Dedifferentiated amniotic fluid mesenchymal stem cell (primary cell): ENCODE measurements at regions not wholly inside any gene's neighbourhood (a gene's known extent, or its start where the extent isn't known, plus 50 kb on each side); places are given as distances from the start of the nearest gene placed in this dataset.

Experiments used
- DNase-seq: peaks from one replicate; pipeline ENCODE4 v3.0.0-alpha.2; 2016; ENCODE audit errors: extremely low spot score

DNA sequence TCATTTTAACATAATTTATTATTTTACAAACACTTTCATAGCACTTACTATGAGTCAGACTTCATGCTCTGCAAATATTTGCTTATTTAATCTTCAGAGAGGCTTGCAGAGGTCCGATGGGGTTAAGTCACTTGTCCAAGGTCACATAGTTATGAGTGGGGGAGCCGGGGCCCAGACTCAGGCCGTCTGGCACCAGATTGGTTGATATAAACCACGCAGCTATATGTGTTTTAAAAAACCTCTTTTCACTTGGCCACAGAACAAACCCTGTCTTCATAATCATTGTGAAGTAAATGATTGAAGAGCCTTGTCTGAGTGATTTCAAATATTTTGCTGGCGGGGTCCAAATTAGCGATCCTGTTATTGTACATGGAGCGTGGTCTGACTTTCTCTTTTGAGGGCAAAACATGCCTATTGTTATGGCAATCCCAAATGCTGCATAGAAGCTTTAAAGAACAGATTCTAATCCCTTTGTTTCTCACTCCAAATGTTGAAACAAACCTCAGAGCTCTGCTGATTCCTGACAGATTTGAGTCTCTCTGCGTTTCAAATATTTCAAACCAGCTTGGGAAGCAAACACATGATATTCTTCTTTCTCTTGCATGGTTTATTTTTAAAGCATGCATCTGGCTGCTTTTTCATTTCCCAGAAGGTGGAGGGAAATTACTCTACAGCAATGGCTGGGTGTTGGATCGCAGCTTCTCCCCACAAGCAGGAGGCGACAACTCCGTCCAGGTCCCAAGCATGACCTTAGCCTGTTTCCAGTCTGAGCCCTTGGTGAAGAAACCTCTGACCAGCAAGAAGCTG, 142.4 kb downstream of the DDX1 start:
- DNase-seq: no peak

DNA sequence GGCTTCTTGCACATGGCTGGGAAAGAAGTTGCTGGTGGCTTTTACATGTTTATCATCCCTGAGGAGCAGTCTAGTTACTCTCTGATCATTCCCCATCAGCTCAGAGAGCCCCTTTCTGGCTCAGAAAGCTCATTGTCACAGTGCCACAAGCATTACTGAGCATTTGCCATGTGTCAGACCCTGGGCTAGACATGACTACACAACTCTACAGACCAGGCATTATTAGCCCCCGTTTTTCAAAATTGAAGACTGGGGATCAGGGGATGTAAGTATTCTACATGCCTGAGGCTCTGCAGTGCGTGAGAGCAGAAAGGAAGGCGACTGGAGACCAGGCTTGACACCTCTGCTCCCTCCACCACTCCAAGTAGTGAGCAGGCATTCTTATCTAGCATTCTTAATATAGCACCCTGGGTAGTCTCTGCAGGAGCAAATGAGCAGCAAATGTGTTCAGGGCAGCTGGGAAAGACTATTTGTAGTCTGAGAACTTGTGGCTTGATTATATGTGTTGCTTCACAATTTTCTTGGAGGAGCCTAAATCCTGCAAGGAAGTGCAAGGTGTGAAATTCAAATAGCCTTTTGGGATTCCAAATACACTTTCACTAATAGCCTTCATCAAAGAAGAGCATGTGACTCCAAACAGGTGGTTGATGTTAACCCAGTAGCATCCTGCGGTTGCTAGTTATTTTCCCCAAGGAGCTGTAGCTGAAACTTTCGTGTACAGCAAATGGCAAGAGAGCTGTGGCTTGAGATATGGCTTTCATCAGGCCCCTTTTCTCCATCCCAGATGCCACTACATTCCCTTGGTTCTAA, 143.2 kb downstream of the DDX1 start:
- no peak for DNase-seq

DNA sequence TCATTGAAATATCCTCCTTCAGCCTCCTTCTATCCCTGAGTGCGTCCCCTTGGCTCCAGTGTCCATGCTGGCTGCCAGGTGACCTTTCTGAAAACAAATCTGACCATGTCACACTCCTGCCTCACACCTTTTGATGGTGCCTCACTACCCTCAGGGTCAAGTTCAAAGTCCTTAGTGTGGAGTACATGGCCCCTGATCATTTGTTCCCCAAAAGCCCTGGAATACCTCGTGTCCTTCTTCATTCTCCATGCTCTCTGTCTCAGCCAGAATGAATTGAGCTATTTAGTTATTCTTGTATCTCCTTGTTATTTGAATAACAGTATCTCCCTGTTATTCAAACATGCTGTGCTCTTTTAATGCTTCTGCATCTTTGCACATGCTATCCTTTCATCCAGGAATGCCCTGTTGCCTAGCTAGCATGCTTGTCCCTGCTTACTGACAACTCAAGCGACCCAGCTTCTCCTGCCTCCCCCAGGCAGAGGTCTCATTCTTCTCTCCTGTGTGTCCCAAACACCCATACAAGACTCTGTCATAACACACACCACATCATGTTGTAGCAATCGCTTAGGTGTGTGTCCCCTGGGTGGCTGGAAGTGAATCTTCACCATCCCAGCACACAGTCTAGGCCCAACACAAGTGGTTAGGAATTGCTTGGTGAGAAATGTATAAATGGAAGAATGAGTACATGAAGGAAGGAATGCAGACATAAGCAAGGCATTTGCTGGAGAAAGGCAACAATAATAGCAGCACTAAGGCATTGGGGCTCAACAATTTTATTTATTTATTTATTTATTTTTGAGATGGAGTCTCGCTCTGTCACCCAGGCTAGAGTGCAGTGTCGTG, 144.0 kb downstream of the DDX1 start:
- no peak for DNase-seq

DNA sequence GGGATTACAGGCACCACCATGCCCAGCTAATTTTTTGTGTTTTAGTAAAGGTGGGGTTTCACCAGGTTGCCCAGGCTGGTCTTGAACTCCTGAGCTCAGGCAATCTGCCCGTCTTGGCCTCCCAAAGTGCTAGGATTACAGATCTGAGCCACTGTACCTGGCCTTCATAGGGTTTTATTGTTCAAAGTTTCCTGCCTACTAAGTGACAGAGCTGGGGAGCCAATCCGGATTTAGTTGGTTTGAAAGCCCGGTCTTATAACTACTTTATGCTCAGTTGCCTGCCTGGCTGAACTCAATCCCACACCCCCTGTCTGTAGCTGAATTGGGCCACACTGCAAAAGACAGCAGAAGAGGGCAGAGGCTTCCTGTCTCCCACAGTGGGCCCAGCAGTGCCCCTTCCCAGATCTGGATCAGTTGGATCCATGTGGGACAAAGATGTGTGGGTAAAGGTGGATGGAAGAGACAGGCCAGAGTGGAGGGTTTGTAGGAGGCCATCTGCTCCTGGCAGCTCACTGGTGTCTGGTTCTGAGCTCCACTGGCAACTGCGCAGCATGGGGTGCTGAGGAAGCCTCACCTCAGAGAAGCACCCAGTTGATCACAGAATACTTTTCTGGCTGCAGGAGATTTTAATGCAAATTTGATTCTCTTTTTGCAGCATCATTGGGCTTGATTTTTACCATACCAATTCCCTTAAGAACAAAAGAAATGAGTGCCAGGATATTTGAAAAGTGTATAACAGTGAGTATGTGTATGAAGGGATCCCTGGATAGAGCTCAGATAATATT, 144.9 kb downstream of the DDX1 start:
- DNase-seq: no peak

DNA sequence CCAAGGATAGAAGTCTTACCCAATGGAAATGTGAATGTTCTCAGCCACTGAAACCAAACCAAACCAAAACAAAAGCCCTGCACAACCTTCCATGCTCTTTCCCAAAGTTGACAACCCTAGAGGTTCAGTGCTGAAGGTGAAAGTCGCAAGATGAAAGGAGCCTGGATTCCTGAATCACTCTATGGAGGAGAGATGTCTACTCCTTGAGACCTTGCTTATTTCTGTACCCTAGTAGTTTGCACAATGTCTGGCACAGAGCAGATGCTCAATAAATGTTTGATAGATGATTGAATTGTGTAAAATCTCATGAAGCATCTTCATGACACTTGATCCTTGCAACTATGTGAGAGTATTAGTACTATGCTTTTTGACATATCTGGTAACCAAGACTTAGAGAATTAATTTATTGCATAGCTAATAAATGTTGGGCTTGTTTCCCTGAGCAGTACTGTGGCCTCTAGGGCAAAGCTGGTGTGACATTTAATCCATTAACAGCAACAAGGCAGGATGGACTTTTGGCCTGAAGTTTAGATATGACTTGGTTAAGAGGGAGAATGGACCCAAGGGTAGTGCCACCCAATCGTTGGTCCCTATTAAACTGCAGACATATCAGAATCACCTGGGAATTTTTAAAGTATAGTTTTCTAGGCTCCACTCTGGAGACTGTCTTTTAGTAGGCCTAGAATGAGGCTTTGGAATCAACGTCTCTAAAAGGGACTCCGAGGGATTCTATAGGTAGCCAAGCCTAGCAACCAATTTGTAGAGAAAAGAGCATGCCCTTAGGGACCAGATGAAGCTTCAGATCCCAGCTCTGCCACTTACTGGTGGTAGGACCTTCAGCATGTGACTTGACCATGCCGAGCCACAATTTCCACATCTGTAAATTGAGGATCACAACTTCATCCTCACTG, 145.9 kb downstream of the DDX1 start:
- DNase-seq: no peak

DNA sequence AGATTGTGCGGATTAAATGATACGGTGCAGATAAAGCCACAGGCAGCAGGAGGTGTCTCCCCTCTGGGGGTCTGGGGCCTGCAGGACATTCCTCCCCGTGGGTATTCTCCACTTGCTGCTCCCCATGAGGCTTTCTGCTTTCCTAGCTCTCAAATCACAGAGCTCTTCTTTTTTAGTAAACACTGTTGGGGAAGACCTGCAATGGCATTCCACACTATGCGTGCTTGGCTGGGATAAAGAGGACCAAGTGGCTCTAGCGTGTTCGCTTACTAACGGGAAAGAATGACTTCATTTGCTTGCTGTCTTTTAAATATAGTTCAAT, 146.5 kb downstream of the DDX1 start:
- DNase-seq: no peak

DNA sequence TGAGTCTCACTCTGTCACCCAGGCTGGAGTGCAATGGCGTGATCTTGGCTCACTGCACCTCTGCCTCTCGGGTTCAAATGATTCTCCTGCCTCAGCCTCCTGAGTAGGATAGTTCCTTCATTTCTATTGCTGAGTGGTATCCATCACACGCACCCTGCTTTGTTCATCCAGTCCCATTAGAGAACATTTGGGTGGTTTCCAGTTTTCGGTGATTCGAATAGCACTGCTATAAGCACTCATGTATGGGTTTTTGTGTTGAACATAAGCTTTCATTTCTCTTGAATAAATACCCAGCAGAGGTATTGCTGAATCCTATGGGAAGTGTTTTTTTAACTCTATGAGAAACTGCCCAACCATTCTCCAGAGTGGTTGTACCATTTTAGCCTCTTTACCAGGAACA, 147.3 kb downstream of the DDX1 start:
- no peak for DNase-seq

DNA sequence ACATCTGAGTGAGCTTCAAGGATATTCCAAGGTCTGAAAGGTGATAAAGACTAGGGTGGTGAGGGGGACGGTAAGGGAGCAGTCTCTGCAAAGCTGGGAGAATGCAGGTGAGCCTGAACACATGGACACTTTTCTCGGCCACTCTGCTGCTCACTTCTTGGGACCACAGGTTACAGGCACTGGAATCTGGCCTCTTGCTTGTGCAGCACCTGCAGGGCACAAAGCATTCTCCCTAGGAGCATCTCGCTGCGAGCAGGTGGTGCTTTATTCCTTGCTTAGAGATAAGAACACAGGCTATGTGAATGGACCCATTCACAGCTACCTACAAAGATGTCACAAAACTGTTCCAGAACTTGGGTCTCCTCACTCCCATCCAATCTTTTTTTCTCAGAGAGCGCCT, 153.2 kb downstream of the DDX1 start:
- no peak for DNase-seq

DNA sequence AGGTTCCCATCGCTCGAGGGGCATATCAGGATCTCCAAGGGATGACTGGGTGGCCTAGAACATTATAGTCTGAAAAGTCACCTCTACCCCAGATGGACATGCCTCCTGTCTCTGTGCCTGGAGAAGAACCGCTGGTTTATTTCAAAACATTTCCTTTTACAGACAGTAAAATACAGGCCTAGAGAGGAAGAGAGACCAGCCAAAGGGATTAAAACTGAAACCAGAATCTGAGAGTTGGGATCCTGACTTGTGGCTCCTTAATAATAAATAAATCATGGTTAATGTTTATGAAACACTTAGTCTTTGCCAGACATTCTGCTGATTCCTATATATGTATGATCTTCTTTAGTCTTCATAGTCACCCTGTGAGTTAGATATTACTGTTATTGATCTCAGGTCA, 153.7 kb downstream of the DDX1 start:
- no peak for DNase-seq

DNA sequence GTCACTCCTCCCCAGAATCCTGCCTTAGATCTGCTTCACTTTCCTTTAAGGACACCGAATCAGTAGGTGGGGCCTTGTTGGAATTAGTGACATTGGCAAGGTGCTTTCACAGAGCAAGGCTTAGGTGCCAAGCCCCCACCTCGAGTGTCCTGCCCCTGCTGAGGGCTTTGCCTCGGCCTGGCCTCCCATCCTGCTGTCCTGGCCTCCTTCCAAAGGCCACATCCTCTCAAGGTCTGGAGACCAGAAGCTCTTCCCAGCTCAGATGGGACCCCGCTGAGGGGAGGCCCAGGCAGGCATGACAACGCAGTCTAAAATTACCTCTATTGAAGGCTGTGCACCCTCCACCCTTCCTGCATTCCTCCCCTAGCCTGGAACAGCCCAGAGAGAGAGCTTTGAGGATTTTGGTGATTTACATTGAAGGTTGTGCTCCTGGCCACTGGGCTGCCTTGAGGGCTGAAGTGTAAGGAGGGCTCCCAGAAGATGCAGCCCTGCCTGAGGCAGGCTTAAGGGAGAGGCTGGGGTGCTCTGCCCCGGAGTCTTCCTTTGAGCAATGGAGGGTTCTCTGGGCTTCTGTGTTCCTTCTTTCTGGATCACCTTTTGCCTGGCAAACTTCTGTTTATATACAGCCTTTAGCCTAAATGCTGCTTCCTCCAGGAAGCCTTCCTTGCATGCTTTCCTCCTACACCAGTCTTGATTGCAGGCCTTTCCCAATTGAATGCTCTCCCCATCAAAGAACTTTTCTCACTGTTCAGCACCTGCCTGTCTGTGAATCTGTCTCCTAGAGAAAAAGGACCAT, 154.4 kb downstream of the DDX1 start:
- no peak for DNase-seq

DNA sequence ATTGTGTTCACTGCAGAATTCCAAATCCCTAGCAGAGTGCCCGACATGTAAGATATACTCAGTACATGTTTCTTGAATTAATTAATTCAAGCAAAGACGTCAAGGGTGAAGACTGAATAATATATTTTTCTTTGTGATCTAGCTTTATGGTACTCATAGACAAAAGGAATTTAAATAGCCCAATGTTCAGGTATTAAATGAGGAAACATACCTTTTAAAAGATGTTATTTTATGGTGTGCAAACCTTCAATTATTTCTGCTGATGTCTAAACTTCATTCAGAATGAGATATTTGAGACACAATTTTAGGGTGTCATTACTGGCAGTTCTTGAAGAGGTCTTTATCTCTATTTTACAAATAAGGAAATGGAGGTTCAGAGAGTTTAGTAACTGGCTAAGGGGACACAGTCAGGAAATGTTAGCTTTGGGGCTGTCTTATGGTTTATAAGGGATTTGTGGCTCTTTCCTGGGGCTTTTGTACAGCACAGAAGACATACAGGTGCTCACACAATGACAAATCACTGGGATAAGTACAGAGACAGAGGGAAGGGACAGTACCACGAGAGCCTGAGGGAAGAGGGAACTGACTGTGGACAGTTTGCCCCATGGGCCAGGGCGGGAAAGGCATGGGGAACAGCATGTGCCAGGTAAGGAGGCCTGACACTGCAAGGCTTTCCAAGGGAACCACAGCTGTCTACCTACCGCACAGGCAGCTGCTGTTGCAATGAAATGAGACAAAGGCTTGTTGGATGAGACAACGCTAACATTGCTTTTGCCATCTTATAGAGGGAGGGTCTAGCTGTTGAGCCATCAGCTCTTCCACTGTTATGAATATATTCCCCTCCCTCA, 155.3 kb downstream of the DDX1 start:
- DNase-seq: no peak

DNA sequence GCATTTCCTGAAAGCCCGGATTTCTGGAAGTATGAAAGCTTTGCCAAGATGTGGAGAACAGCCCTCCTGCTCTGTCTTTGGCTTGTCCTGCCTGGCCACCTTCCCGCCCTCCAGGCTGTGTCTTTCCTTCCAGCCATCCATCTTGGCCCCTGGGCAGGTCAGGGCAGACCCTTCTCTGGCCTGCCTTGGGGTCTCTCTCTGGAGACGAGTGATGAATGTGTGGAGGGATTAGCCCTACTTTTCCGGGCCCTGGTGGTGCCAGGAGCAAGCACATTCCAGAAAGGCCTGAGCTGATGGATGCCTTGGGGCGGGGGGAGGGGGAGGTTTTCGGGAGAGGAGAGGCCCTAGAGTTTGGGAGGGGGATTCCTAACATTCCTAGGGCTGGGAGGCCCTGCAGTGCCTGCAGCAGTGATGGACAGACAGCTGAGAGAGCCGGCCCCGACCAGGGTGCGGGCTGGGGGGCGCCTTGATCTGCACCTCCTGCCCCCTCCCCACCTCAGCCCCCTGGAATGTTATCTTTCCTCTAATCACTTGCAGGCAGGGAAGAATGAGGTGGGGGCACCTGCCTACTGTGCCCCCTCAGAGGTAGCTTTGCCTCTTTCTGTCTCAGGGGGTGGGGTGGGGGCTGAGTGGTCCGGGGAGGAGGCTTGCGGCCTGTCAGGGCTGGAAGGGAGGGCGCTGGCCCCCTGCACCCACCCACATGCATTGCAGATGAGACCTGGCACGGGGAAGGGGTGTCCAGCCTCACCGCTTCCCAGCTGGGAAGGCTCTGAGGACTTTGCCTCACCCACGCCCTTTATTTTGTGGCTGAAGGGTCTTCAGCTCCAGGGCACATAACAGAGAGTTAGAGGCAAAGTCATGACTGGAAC, 156.2 kb downstream of the DDX1 start:
- DNase-seq: no peak

DNA sequence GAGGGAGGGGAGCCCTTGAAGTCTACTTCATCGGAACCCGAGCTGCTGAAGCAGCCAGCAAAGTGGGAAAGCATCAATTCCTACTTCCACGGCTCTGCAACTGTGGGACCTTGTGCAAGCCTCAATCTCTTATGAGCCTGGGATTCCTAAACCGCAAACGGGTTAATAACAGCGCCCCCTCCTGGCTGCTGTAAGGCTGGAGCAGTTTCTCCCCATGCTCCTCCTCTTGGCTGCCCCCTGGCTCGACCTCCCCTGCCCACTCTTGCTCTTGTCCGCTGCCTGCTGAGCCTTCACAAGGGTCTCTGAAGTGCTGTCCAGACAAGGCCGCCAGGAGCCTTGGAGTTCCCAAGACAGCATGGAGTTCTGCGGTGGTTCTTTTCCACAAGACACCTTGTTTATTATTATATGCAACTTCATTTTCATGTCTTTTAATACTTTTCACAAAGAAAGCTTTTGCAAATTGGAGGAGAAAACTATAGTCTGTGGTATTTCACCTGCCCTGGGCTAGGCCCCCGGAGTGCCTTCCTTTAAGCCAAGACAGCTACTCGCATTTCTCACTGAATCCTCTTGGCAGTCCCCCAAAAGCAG, 157.2 kb downstream of the DDX1 start:
- no peak for DNase-seq

DNA sequence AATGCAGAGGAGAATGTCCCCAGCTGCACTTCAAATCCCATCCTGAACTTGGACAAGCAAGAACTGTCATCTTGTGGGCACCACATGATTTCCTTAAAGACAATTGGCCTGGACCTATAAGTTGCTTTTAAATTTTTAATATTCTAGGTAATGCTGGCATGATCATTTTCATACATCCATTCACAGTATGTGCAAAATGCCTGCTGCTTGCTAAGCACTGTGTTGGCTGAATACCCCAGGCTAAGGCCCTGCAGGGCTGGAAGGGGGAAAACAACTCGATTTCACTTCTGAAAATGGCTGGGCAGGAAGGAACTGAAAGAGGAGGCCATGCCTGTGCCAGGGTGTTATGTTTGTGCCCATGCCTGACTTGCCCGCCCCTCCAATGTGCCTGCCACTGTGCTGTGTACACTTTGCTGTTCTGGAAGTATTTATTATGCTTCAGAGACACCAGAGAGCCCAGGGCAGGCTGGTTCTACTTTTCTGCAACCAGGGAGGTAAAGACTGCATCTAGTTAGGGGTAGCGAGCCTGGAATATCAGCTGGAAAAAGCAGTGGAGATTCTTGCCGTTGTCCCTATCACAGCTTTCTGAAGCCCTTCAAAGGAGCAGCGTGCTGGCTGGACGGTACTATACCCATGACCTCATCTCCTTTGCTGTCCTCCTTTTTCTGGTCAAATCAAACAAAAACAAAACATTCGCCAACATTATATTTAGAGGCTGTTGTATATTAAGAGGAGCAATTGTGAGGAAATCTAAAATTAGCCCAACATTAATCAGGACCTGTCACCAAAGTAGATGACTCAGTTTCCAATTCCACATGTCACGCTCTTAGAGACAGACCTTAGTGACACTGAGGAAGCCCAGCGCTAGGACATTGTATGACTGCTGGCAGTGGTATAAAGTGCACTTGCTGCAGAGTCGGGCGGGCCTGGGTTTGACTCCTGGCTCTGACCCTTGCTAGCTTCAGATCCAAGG, 158.1 kb downstream of the DDX1 start:
- DNase-seq: no peak

DNA sequence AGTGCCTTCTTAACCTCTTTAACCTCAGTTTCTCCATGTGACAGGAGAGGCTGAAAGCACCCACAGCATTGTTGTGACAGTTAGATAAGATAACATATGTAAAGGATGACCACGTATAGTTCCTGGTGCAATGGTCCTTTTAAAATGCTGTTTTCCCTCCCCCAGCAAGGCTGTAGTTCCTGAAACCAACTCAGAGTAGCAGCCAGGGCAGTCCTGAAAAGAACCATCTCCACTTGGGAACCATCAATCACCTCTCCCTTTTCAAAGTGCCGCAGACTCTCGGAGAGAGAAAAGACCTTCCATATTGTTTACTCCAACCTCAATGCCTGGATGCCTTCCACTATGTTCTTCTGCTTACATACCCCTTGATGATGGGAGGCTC, 158.8 kb downstream of the DDX1 start:
- DNase-seq: no peak

DNA sequence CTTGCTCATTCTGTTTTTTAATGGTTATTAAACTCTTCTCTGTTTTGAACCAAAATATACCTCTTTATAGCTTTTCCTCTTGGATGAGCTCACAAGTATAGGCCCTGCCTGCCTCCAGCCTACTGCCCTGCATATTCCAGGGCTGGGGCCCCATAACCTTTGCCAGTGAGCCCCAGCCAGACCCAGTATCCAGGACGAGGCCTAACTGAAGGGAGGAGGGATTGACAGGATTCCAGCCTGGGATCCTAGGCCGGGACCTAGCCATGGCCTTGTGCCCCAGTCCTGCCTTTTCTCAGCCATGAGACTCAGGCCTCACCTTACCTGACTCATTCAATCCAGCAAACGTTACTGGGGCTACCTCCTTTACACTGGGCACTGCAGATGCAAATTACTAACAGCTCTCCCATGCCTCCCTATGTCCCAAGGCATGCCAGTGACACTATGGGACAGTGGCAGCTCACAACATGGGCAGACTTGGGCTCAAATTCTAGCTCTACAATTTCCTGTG, 159.2 kb downstream of the DDX1 start:
- no peak for DNase-seq
